ENCODE measurements at regions not wholly inside any gene's neighbourhood (a gene's known extent, or its start where the extent isn't known, plus 50 kb on each side); places are given as distances from the start of the nearest gene placed in this dataset.

DNA sequence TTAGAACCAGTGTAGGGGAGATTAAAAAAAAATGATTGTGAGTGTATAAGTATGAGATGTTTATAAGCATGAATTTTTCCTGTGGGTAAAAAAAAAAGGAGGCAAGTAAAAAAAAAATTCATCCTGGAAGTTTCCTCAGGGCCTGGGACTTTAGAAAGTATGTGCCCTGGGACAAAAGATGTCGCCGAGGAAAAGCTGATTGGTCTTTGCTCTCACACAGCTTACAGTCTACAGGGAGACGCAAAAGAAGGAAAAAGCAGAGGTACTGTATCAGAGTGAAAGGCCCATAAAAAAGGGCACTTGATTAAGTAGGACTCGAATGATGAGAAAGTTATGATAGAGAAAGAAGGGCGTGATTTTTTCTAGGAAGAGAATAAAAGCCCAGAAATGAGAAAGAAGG is 501.4 kb upstream of the MEF2C start:
- ATAC-seq: no peak
- TF ChIP-seq, protein P1, sequence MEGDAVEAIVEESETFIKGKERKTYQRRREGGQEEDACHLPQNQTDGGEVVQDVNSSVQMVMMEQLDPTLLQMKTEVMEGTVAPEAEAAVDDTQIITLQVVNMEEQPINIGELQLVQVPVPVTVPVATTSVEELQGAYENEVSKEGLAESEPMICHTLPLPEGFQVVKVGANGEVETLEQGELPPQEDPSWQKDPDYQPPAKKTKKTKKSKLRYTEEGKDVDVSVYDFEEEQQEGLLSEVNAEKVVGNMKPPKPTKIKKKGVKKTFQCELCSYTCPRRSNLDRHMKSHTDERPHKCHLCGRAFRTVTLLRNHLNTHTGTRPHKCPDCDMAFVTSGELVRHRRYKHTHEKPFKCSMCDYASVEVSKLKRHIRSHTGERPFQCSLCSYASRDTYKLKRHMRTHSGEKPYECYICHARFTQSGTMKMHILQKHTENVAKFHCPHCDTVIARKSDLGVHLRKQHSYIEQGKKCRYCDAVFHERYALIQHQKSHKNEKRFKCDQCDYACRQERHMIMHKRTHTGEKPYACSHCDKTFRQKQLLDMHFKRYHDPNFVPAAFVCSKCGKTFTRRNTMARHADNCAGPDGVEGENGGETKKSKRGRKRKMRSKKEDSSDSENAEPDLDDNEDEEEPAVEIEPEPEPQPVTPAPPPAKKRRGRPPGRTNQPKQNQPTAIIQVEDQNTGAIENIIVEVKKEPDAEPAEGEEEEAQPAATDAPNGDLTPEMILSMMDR (IDR thresholded peaks at IDR 0.05): no peak
- no peak for DNase-seq
- Histone ChIP-seq H3K4me3 (no peak overlapping the region), H3K27me3 (no peaks in the 10 kb centered on the region), H3K9me3 (no peaks in the 10 kb centered on the region), H3K27ac (no peak overlapping the region), H3K36me3 (no peaks in the 10 kb centered on the region), H3K4me1 (no peaks in the 10 kb centered on the region)
- WGBS (ENCODE audit: insufficient coverage, low coverage, low lambda C conversion rate, missing lambda C conversion rate): 61% methylated on average over 5 of the region's 5 CpGs
- intact Hi-C loops (cut with DNase I): no loop called here

DNA sequence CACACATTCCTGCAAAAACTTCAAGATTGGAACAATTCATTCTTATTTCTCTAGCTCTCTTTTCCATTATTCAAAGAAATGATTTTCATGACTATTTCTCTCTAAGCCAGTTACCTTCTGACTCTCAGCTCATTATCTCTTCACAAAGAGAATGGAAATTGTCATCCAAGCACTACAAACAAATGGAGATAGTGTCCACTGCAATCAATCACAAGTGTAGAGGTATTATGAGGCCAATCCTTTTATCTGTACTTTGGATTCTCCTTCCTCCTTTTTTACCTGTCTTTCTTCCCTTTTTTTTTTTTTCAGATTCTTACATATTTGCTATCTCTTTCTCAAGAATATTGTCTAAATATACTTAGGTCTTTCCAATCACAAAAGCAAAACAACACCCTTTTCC is 497.7 kb upstream of the MEF2C start:
- no peak overlapping the region for H3K4me3 ChIP-seq
- H3K4me1 ChIP-seq: no peaks in the 10 kb centered on the region
- no peaks in the 10 kb centered on the region for H3K9me3 ChIP-seq
- no peaks in the 10 kb centered on the region for H3K27me3 ChIP-seq
- DNase-seq: no peak
- no peak for ATAC-seq
- H3K27ac ChIP-seq: no peak overlapping the region
- H3K36me3 ChIP-seq: no peaks in the 10 kb centered on the region
- no peak for TF ChIP-seq POLR2A (IDR thresholded peaks at IDR 0.05)
- TF ChIP-seq, protein P1 (IDR thresholded peaks at IDR 0.05): no peak
- intact Hi-C loops (cut with DNase I): no loop called here

DNA sequence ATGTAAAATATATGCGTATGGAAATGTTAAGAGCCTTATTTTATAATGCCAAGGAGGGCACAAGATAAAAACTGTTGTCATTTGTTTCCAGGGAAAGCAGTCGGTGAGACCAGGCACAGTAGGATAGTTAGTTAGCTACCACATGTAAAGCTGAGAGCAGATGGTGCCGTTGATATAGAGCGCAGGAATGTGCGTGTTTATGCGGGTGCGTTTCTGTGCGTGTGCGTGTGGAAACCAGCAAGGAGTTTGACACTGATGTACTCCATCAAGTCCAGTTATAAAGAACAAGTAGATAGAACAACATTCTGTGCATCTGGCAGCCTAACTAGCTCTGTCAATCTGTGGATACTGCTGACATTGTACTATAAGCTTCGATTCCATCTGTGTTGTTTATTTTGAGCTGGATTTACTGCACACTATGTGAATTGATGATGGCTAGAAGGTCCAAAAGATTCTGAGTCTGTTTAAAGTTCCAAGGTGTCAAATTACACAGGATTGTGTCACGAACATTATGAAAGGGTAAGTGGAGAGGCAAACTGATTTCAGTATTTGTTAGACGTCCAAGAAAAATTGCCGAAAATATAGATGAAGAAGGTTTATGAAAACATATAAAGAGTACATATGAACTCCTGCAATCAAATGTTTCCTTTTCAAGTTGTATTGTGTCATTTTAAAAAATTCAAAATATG is 494.9 kb upstream of the MEF2C start:
- H3K4me1 ChIP-seq: no peaks in the 10 kb centered on the region
- DNase-seq: no peak
- no peak overlapping the region for H3K27ac ChIP-seq
- TF ChIP-seq, protein P1 (IDR thresholded peaks at IDR 0.05): no peak
- no peak for TF ChIP-seq POLR2A (IDR thresholded peaks at IDR 0.05)
- no peak for ATAC-seq
- no peaks in the 10 kb centered on the region for H3K36me3 ChIP-seq
- H3K9me3 ChIP-seq: no peaks in the 10 kb centered on the region
- H3K4me3 ChIP-seq: no peak overlapping the region
- WGBS (ENCODE audit: insufficient coverage, low coverage, low lambda C conversion rate, missing lambda C conversion rate): 69% methylated on average over 11 of the region's 13 CpGs
- intact Hi-C loops (cut with DNase I): no loop called here
- no peaks in the 10 kb centered on the region for H3K27me3 ChIP-seq

DNA sequence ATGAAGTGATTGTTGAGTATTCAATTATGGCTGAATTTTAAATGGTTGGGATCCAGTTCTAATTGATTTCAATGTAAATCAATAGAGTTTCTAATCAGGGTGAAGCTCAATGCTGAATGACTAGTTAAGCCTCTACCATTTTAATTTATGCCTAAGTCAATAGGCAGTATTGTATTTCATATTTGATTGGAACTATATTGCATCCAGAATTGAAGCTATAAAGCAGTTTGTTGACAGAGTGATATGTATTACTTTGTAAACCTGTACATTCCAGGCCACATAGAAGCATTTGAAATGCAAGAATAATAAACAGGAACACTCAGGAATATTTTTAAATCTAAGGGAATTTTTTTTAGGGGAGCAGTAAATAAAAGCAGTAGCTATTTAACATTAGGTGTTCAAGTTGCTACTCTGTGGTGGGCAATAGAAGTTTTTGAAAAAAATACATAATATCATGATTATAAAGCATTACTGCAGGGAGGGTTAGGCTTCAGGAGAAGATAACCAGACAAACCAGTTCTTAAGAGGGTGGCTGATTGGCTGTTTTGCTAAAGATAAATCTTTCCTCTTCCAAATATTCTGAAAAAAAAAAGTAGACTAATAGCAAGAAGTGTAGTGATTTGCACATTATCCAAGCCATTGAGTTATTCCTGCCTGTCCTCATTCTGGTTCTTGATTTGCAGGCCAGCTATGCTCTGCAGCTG is 492.0 kb upstream of the MEF2C start:
- ATAC-seq: no peak
- H3K27ac ChIP-seq: no peak overlapping the region
- TF ChIP-seq, protein P1 (IDR thresholded peaks at IDR 0.05): no peak
- TF ChIP-seq POLR2A (IDR thresholded peaks at IDR 0.05): no peak

More for the DNA sequence above, 492.0 kb upstream of the MEF2C start:
- DNase-seq: no peak
- H3K9me3 ChIP-seq: no peaks in the 10 kb centered on the region
- H3K36me3 ChIP-seq: no peaks in the 10 kb centered on the region
- intact Hi-C loops (cut with DNase I): no loop called here
- H3K27me3 ChIP-seq: no peaks in the 10 kb centered on the region
- no peak overlapping the region for H3K4me3 ChIP-seq
- no peaks in the 10 kb centered on the region for H3K4me1 ChIP-seq
